ENCODE measurements at regions not wholly inside any gene's neighbourhood (a gene's known extent, or its start where the extent isn't known, plus 50 kb on each side); places are given as distances from the start of the nearest gene placed in this dataset.

DNA sequence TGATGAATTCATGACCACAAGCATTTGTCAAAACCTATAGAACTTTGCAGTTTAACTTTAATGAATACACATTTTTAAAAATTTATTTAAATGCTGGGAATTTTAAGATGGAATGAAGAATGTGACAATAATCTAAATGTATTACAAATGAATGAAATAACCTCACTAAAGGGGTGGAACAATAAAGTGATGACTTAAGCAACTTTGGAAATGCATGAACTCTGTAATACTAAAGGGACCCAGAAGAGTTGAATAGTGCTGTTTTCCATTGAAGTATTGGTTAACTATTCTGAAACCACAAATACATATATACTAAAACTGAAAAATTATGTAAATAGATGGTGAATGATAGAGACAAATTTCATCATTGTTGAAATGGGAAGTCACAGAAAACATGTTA, 1395.1 kb downstream of the NCAM2 start:
- Histone ChIP-seq H3K9me3 (no peaks in the 10 kb centered on the region), H3K36me3 (no peaks in the 10 kb centered on the region), H3K27ac (no peak overlapping the region), H3K4me1 (no peaks in the 10 kb centered on the region), H3K27me3 (no peaks in the 10 kb centered on the region), H3K4me3 (no peak overlapping the region)
- TF ChIP-seq EP300 (IDR thresholded peaks at IDR 0.05) = no peak
- TF ChIP-seq, protein P1, sequence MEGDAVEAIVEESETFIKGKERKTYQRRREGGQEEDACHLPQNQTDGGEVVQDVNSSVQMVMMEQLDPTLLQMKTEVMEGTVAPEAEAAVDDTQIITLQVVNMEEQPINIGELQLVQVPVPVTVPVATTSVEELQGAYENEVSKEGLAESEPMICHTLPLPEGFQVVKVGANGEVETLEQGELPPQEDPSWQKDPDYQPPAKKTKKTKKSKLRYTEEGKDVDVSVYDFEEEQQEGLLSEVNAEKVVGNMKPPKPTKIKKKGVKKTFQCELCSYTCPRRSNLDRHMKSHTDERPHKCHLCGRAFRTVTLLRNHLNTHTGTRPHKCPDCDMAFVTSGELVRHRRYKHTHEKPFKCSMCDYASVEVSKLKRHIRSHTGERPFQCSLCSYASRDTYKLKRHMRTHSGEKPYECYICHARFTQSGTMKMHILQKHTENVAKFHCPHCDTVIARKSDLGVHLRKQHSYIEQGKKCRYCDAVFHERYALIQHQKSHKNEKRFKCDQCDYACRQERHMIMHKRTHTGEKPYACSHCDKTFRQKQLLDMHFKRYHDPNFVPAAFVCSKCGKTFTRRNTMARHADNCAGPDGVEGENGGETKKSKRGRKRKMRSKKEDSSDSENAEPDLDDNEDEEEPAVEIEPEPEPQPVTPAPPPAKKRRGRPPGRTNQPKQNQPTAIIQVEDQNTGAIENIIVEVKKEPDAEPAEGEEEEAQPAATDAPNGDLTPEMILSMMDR (IDR thresholded peaks at IDR 0.05) = no peak
- no peak for TF ChIP-seq POLR2A (IDR thresholded peaks at IDR 0.05)
- TF ChIP-seq POLR2AphosphoS5 (IDR thresholded peaks at IDR 0.05) = no peak
- no peak for DNase-seq (ENCODE audit: low spot score in 2 of 2)

DNA sequence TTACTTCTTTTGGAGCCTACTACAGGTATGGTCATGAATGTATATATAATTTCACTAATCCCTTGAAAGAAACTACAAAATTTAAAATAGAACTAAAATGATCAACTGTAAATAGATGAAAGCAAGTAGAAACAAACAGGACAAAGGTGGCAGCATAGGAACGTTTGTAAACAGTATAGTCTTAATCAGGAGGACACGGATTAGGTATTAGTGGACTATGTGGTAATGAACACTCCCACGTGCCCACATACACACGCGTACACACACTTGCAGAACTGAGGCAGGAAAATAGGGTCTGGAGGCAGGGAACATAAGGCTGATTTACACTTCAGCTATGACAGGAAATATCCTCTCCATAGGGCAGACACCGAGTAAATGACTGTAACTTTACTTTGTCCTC, 1397.8 kb downstream of the NCAM2 start:
- Histone ChIP-seq H3K4me1 (no peaks in the 10 kb centered on the region), H3K4me3 (no peak overlapping the region), H3K9me3 (no peaks in the 10 kb centered on the region), H3K27ac (no peak overlapping the region), H3K36me3 (no peaks in the 10 kb centered on the region), H3K27me3 (no peaks in the 10 kb centered on the region)
- TF ChIP-seq POLR2A (IDR thresholded peaks at IDR 0.05) (no peak), POLR2AphosphoS5 (IDR thresholded peaks at IDR 0.05) (no peak), EP300 (IDR thresholded peaks at IDR 0.05) (no peak)
- TF ChIP-seq, protein P1 (IDR thresholded peaks at IDR 0.05) = no peak
- WGBS = 90% methylated on average over 6 of the region's 6 CpGs
- no peak for DNase-seq (ENCODE audit: low spot score in 2 of 2)

DNA sequence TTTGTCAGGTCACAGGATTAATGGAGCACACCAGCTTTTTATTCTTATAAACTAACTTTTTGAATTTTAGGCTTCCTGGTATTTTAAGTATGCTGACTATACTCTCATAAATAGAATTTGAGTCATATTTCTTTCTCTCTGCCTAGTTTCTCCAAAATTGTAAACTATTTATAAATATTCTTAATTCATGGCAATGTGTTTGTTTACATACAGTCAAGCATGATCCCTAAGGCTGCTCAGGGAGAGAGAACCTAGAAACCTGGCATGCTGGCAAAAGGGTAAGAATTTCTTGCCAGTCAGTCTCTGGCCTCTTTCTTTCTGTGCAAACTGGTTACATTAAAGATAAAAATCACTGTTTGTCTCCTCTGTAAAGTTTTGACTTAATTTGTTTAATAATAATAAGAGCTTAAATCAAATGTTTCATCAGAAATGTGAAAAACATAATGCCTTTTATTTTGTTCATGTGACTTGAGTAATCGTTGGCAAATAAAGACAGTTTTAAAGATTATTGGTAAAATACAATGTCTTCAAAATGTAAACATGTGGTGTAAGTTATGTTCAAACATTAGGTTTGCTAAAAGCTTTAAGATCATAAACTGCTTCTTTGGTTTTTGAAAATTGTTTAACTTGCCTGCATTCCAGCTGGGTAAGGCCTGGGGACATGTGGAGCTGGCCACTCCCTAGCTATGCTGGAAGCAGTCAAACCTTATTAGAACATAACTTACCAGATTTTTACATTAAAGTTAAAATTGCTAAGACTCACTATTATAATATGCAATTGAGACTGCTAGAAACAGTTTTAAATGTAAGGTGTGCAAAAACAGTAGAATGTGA, 1401.7 kb downstream of the NCAM2 start:
- Histone ChIP-seq H3K4me1 (no peaks in the 10 kb centered on the region), H3K4me3 (no peak overlapping the region), H3K9me3 (no peaks in the 10 kb centered on the region), H3K27ac (no peak overlapping the region), H3K36me3 (no peaks in the 10 kb centered on the region), H3K27me3 (no peaks in the 10 kb centered on the region)
- DNase-seq (ENCODE audit: low spot score in 2 of 2) = no peak
- WGBS = 26% methylated on average over 1 of the region's 1 CpG
- no peak for TF ChIP-seq POLR2AphosphoS5 (IDR thresholded peaks at IDR 0.05)
- TF ChIP-seq, protein P1 (IDR thresholded peaks at IDR 0.05) = no peak
- TF ChIP-seq POLR2A (IDR thresholded peaks at IDR 0.05) = no peak
- no peak for TF ChIP-seq EP300 (IDR thresholded peaks at IDR 0.05)

DNA sequence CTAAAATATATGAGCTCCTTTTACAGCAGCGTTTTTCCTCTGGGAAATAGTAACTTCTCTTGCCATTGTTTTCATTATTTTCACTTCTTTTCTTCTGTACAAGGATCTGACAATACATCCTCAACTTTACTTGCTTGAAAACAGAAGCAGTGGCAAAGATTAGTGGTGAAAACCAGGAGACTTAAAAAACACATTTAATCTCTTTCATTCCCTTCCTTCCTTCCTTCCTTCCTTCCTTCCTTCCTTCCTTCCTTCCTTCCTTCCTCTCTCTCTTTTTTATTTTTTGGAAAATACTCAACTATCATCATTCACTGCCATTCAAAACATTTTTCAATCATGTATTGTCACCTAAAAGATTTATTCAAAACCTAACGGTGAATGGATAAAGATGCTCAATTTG, 1411.4 kb downstream of the NCAM2 start:
- Histone ChIP-seq H3K27me3 (no peaks in the 10 kb centered on the region), H3K4me1 (no peaks in the 10 kb centered on the region), H3K27ac (no peak overlapping the region), H3K9me3 (no peaks in the 10 kb centered on the region), H3K36me3 (no peaks in the 10 kb centered on the region), H3K4me3 (no peak overlapping the region)
- 70% methylated on average over 2 of the region's 2 CpGs for WGBS
- TF ChIP-seq, protein P1 (IDR thresholded peaks at IDR 0.05) = no peak
- TF ChIP-seq POLR2AphosphoS5 (IDR thresholded peaks at IDR 0.05) (no peak), POLR2A (IDR thresholded peaks at IDR 0.05) (no peak), EP300 (IDR thresholded peaks at IDR 0.05) (no peak)
- DNase-seq (ENCODE audit: low spot score in 2 of 2) = no peak

DNA sequence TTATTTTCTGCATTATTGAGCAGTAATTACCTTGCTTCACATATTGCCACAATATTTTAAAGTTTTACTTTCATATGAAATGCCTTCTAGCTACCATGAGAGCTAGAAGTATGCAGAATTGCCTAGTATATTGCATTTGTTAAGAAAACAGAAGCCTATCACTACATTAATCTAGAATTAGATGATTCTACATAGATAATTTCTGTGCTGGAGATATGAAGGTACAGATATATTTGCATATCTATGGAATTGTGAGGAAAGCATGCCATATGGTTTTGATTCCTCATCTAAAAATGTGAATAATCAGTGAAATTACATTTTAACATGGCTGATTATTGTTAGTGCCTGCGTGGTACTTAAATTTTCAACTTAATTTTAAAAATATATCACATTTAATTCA, 1418.3 kb downstream of the NCAM2 start:
- no peak for TF ChIP-seq EP300 (IDR thresholded peaks at IDR 0.05)
- no peak for TF ChIP-seq POLR2AphosphoS5 (IDR thresholded peaks at IDR 0.05)
- TF ChIP-seq, protein P1 (IDR thresholded peaks at IDR 0.05) = no peak
- no peak for TF ChIP-seq POLR2A (IDR thresholded peaks at IDR 0.05)
- no peaks in the 10 kb centered on the region for H3K9me3 ChIP-seq
- WGBS = 80% methylated on average over 1 of the region's 1 CpG

More for the DNA sequence above, 1418.3 kb downstream of the NCAM2 start:
- no peak overlapping the region for H3K4me3 ChIP-seq
- no peaks in the 10 kb centered on the region for H3K36me3 ChIP-seq
- no peaks in the 10 kb centered on the region for H3K4me1 ChIP-seq
- no peak overlapping the region for H3K27ac ChIP-seq
- DNase-seq (ENCODE audit: low spot score in 2 of 2) = no peak
- H3K27me3 ChIP-seq = no peaks in the 10 kb centered on the region

Data from suprapubic skin (tissue), 4 donors.